ENCODE measurements at regions not wholly inside any gene's neighbourhood (a gene's known extent, or its start where the extent isn't known, plus 50 kb on each side); places are given as distances from the start of the nearest gene placed in this dataset.

DNA sequence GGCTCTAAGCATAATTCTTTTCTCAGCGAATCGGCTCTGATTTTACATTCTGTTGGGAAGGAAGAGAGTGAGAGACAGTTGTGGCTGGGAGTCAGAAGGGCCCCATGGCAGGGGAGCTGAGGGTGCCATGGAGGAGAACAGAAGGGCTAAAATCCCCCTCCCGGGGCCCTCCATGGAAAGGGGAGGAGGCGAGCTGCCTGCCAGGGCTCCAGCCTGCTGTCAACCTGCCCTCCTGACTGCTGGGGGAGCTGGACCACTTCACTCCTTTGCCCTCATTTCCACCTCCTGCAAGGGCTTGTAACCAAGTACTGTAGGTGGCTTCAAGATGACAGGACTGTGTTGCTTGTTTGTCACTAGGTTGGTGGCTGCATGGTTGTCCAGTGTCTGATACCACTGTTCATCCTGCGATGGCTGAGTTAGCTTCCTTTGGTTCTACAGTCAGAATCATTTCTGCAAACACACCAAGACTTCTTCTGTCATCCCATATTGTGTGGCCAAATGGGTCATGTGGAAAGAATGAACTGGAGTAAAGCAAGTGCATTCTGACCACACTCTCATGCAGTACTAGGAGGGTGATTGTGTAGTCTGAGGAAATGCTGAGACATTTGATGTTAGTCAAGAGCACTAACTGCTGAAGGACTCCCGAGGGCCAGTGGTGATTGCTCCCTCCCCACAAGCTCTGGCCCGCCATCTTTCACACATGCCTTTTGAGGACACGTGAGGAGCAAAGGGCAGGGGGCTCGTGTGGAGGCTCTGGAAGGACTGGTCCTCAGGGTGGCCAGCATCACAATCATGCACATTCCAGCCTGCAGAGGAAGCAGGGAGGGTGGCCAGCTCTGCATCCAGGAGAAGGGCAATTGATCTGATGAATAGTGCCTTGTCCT is 307.2 kb downstream of the GADD45G start:
- Histone ChIP-seq H3K4me3 (no peak overlapping the region), H3K9me3 (no peaks in the 10 kb centered on the region), H3K27me3 (no peaks in the 10 kb centered on the region), H3K36me3 (no peaks in the 10 kb centered on the region), H3K4me1 (peaks cover 0 to 12% (median 0%) of the 10 kb centered on the region in 9 donors), H3K27ac (no peak overlapping the region)
- TF ChIP-seq, protein P1, sequence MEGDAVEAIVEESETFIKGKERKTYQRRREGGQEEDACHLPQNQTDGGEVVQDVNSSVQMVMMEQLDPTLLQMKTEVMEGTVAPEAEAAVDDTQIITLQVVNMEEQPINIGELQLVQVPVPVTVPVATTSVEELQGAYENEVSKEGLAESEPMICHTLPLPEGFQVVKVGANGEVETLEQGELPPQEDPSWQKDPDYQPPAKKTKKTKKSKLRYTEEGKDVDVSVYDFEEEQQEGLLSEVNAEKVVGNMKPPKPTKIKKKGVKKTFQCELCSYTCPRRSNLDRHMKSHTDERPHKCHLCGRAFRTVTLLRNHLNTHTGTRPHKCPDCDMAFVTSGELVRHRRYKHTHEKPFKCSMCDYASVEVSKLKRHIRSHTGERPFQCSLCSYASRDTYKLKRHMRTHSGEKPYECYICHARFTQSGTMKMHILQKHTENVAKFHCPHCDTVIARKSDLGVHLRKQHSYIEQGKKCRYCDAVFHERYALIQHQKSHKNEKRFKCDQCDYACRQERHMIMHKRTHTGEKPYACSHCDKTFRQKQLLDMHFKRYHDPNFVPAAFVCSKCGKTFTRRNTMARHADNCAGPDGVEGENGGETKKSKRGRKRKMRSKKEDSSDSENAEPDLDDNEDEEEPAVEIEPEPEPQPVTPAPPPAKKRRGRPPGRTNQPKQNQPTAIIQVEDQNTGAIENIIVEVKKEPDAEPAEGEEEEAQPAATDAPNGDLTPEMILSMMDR (IDR thresholded peaks at IDR 0.05) = no peak
- intact Hi-C loops (cut with DNase I) = loop anchor here in 1 of 10 donors (10.0 kb wide), 2 partner anchors 117 to 297 kb away; no protein-coding TSS in a partner anchor
- 85 to 89% methylated on average over 9 of the region's 9 CpGs for WGBS, 2 donors
- ATAC-seq (no peak), DNase-seq (no peak)

DNA sequence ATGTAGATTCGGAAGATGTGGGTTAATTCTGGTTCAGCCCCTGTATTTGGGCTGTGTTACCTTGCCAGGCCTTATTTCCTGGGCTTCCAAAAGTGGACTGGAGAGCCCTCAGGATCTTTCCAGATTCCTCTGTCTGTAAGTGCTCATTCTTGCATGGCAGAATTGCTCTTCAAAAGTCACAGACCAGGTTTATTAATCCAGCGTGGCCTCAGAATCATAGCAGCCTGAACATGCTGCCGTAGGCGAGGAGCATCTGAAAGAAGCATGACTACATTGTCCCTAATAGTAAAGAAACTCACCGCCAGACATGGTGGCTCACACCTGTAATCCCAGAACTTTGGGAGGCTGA is 307.8 kb downstream of the GADD45G start:
- ATAC-seq (no peak), DNase-seq (no peak)
- H3K4me1 ChIP-seq = peaks cover 0 to 15% (median 0%) of the 10 kb centered on the region in 9 donors
- no peaks in the 10 kb centered on the region for H3K36me3 ChIP-seq
- no peaks in the 10 kb centered on the region for H3K27me3 ChIP-seq
- H3K9me3 ChIP-seq = no peaks in the 10 kb centered on the region
- no peak overlapping the region for H3K4me3 ChIP-seq
- H3K27ac ChIP-seq = no peak overlapping the region
- WGBS, 2 donors = 95% methylated on average over 5 of the region's 5 CpGs
- intact Hi-C loops (cut with DNase I) = loop anchor here in 1 of 10 donors (10.0 kb wide), 2 partner anchors 118 to 298 kb away; no protein-coding TSS in a partner anchor
- TF ChIP-seq, protein P1 (IDR thresholded peaks at IDR 0.05) = no peak

DNA sequence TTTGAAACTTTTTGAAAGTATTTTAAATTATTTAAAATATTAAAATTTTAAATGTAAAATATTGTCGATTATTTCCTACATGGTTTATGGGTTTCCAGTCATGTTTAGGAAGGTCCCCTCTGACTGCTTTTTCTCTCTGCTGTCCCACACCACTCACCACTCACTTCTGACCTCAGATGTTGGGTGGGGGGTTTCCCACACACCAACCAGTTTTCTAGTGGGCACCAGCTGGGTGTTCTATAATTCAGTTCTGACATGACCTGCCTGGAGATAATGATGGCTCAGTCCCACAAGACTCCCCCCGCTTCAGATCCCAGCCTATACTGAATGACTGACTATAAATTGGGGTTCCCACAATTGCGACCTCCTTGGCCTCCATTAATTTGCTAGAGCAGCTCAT is 310.4 kb downstream of the GADD45G start:
- 88 to 99% methylated on average over 3 of the region's 3 CpGs for WGBS, 2 donors
- Histone ChIP-seq H3K27me3 (no peaks in the 10 kb centered on the region), H3K36me3 (no peaks in the 10 kb centered on the region), H3K27ac (no peak overlapping the region), H3K4me1 (peaks cover 0 to 22% (median 0%) of the 10 kb centered on the region in 9 donors), H3K9me3 (no peaks in the 10 kb centered on the region), H3K4me3 (no peak overlapping the region)
- intact Hi-C loops (cut with DNase I) = loop anchor here in 3 of 10 donors (5.0 to 10.0 kb wide), 4 partner anchors 120 to 313 kb away; no protein-coding TSS in a partner anchor
- ATAC-seq = no peak
- TF ChIP-seq, protein P1 (IDR thresholded peaks at IDR 0.05) = no peak
- no peak for DNase-seq

DNA sequence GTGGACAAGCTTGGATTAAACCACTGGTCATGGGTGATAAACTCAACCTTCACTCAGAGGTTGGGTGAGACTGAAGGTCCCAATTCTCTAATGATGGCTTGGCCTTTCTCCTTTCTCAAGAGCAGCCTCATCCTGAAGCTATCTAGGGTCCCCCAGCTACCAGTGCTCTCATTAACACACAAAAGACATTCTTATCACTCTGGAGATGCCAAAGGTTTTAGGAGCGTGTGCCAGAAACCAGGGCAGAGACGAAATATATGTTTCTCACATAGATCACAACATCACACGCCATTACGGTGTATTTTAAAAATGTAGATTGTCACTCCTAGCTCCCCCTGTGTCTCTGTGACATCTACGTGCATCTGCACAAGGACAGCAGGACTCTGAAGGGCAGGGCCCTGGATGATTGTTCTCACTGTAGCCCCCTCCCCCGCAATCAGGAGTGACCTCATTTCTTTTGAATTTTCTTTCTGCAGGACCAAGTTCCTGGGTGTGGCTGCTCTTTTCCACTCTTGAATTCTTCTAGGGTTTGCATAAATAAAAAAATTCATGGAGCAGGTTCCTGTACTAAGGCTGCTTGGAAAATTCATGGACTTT is 311.3 kb downstream of the GADD45G start:
- DNase-seq (no peak), ATAC-seq (peak in 5 of 8 donors; percentile 7 to 43 (median 28))
- TF ChIP-seq, protein P1 (IDR thresholded peaks at IDR 0.05) = no peak
- no peak overlapping the region for H3K4me3 ChIP-seq
- H3K36me3 ChIP-seq = no peaks in the 10 kb centered on the region
- H3K27ac ChIP-seq = no peak overlapping the region
- no peaks in the 10 kb centered on the region for H3K27me3 ChIP-seq
- intact Hi-C loops (cut with DNase I) = loop anchor here in 3 of 10 donors (5.0 to 10.0 kb wide), 4 partner anchors 121 to 314 kb away; no protein-coding TSS in a partner anchor
- H3K4me1 ChIP-seq = peaks cover 0 to 22% (median 0%) of the 10 kb centered on the region in 9 donors
- no peaks in the 10 kb centered on the region for H3K9me3 ChIP-seq
- WGBS, 2 donors = 61 to 69% methylated on average over 6 of the region's 6 CpGs
